ENCODE measurements at regions not wholly inside any gene's neighbourhood (a gene's known extent, or its start where the extent isn't known, plus 50 kb on each side); places are given as distances from the start of the nearest gene placed in this dataset.

DNA sequence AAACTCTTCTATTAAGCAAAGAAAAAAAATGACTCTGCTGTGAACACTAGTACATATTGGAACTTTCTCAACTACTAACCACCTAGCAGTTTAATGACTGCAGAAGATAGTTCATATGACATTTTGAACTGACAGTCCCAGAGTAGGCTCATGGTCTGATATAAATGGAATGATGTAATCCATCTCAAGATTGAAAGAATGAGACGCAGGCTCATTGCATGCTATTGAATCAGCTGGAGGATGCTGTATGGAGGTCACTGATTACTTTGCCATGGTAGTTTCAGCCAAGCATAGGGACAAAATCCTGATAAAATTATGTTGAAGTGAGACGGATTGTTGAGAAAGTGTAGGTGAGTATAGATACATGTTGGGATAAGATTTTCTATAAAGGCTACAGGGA lies 217.6 kb upstream of the SEMA3E start:
- no peak overlapping the region for H3K27ac Mint-ChIP-seq
- Histone ChIP-seq H3K27ac (ENCODE audit: low read depth) (no peak overlapping the region), H3K4me1 (ENCODE audit: insufficient read depth) (no peaks in the 10 kb centered on the region), H3K27me3 (ENCODE audit: insufficient read depth) (no peaks in the 10 kb centered on the region), H3K4me2 (no peak overlapping the region), H3K79me2 (replicated peaks; ENCODE audit: insufficient read depth) (no peaks in the 10 kb centered on the region), H3K9me2 (ENCODE audit: insufficient read depth) (no peaks in the 10 kb centered on the region), H4K20me1 (replicated peaks; ENCODE audit: insufficient read depth) (no peaks in the 10 kb centered on the region), H3K36me3 (ENCODE audit: insufficient read depth) (no peaks in the 10 kb centered on the region), H2AFZ (no peak overlapping the region), H3F3A (replicated peaks; ENCODE audit: low read depth) (no peaks in the 10 kb centered on the region), H3K4me3 (no peak overlapping the region)
- H3K36me3 Mint-ChIP-seq (ENCODE audit: low read depth): no peaks in the 10 kb centered on the region
- TF ChIP-seq REST (IDR thresholded peaks at IDR 0.05; ENCODE audit: unreplicated experiment): no peak
- TF ChIP-seq ZNF114 (CRISPR knock-in tag; IDR thresholded peaks at IDR 0.05): no peak
- TF ChIP-seq, protein P1, sequence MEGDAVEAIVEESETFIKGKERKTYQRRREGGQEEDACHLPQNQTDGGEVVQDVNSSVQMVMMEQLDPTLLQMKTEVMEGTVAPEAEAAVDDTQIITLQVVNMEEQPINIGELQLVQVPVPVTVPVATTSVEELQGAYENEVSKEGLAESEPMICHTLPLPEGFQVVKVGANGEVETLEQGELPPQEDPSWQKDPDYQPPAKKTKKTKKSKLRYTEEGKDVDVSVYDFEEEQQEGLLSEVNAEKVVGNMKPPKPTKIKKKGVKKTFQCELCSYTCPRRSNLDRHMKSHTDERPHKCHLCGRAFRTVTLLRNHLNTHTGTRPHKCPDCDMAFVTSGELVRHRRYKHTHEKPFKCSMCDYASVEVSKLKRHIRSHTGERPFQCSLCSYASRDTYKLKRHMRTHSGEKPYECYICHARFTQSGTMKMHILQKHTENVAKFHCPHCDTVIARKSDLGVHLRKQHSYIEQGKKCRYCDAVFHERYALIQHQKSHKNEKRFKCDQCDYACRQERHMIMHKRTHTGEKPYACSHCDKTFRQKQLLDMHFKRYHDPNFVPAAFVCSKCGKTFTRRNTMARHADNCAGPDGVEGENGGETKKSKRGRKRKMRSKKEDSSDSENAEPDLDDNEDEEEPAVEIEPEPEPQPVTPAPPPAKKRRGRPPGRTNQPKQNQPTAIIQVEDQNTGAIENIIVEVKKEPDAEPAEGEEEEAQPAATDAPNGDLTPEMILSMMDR (conservative IDR thresholded peaks at IDR 0.05; ENCODE audit: low read depth in 2 of 2): no peak
- TF ChIP-seq EZH2phosphoT487 (IDR thresholded peaks at IDR 0.05; ENCODE audit: unreplicated experiment): no peak
- no peak for TF ChIP-seq NANOG (IDR thresholded peaks at IDR 0.05; ENCODE audit: borderline replicate concordance)
- TF ChIP-seq ZNF462 (CRISPR knock-in tag; IDR thresholded peaks at IDR 0.05): no peak
- TF ChIP-seq POLR2AphosphoS5 (IDR thresholded peaks at IDR 0.05; ENCODE audit: low read depth): no peak
- TF ChIP-seq ZNF331 (CRISPR knock-in tag; IDR thresholded peaks at IDR 0.05; ENCODE audit: low read depth): no peak
- TF ChIP-seq JUNB (IDR thresholded peaks at IDR 0.05; ENCODE audit: unreplicated experiment): no peak
- no peak for TF ChIP-seq ETS1 (IDR thresholded peaks at IDR 0.05)
- TF ChIP-seq STAT1 (IDR thresholded peaks at IDR 0.05; ENCODE audit: unreplicated experiment): no peak
- no peak for DNase-seq (ENCODE audit: low spot score)
- peaks cover 4% of the 10 kb centered on the region for H3K4me1 Mint-ChIP-seq
- no peak for ATAC-seq
- H3K27me3 Mint-ChIP-seq (ENCODE audit: insufficient read depth, low read depth, poor library complexity): no peaks in the 10 kb centered on the region
- H3K4me3 Mint-ChIP-seq: no peak overlapping the region
- no peaks in the 10 kb centered on the region for H3K9me3 Mint-ChIP-seq

All from GM23338 (cell line).